ENCODE measurements at regions not wholly inside any gene's neighbourhood (a gene's known extent, or its start where the extent isn't known, plus 50 kb on each side); places are given as distances from the start of the nearest gene placed in this dataset.

GRCh38 chr1:214715126-214715525, 112.1 kb downstream of the CENPF start:
- DNase-seq (no peak), ATAC-seq (no peak)
- no peaks in the 10 kb centered on the region for H3K36me3 ChIP-seq
- no peaks in the 10 kb centered on the region for H3K27me3 ChIP-seq
- no peak overlapping the region for H3K27ac ChIP-seq
- intact Hi-C loops (cut with DNase I): no loop called here
- H3K9me3 ChIP-seq: no peaks in the 10 kb centered on the region
- H3K4me1 ChIP-seq: no peaks in the 10 kb centered on the region
- no peak for TF ChIP-seq CTCF (IDR thresholded peaks at IDR 0.05)
- H3K4me3 ChIP-seq: no peak overlapping the region

GRCh38 chr1:214717351-214717750, 114.4 kb downstream of the CENPF start:
- Histone ChIP-seq H3K27me3 (no peaks in the 10 kb centered on the region), H3K36me3 (no peaks in the 10 kb centered on the region), H3K9me3 (no peaks in the 10 kb centered on the region), H3K4me3 (no peak overlapping the region), H3K27ac (no peak overlapping the region), H3K4me1 (no peaks in the 10 kb centered on the region)
- no peak for TF ChIP-seq CTCF (IDR thresholded peaks at IDR 0.05)
- ATAC-seq (no peak), DNase-seq (no peak)
- intact Hi-C loops (cut with DNase I): no loop called here

- H3K27ac ChIP-seq: no peak overlapping the region
- DNase-seq (no peak), ATAC-seq (no peak)
- no peaks in the 10 kb centered on the region for H3K4me1 ChIP-seq
- H3K4me3 ChIP-seq: no peak overlapping the region
- no peaks in the 10 kb centered on the region for H3K27me3 ChIP-seq
- intact Hi-C loops (cut with DNase I): no loop called here
- H3K9me3 ChIP-seq: no peaks in the 10 kb centered on the region
- no peaks in the 10 kb centered on the region for H3K36me3 ChIP-seq
- TF ChIP-seq CTCF (IDR thresholded peaks at IDR 0.05): no peak
Observed at GRCh38 chr1:214718724-214719123, 115.7 kb downstream of the CENPF start.

GRCh38 chr1:214719207-214719606, 116.2 kb downstream of the CENPF start:
- Histone ChIP-seq H3K9me3 (no peaks in the 10 kb centered on the region), H3K4me3 (no peak overlapping the region), H3K4me1 (no peaks in the 10 kb centered on the region), H3K27me3 (no peaks in the 10 kb centered on the region), H3K36me3 (no peaks in the 10 kb centered on the region), H3K27ac (no peak overlapping the region)
- ATAC-seq (no peak), DNase-seq (no peak)
- TF ChIP-seq CTCF (IDR thresholded peaks at IDR 0.05): no peak
- intact Hi-C loops (cut with DNase I): no loop called here

GRCh38 chr1:214720561-214720960, 117.6 kb downstream of the CENPF start:
- DNase-seq: no peak
- intact Hi-C loops (cut with DNase I): no loop called here

More at GRCh38 chr1:214720561-214720960, 117.6 kb downstream of the CENPF start:
- ATAC-seq: no peak
- Histone ChIP-seq H3K27ac (no peak overlapping the region), H3K4me1 (no peaks in the 10 kb centered on the region), H3K9me3 (no peaks in the 10 kb centered on the region), H3K27me3 (no peaks in the 10 kb centered on the region), H3K4me3 (no peak overlapping the region), H3K36me3 (no peaks in the 10 kb centered on the region)
- TF ChIP-seq CTCF (IDR thresholded peaks at IDR 0.05): no peak

Data from upper lobe of right lung (tissue), 1 donor.